BJ (cell line): ENCODE measurements at regions not wholly inside any gene's neighbourhood (a gene's known extent, or its start where the extent isn't known, plus 50 kb on each side); places are given as distances from the start of the nearest gene placed in this dataset.

Experiments used
- CTCF ChIA-PET: fragments of 350-600 bp; formaldehyde crosslinking; extraction: SDS; loops from one replicate; lab custom pipeline; 2021; ENCODE audit warnings: antibody characterized with exemption, inconsistent platforms; lab: Yijun Ruan, JAX
- POLR2A ChIA-PET: fragments of 300-600 bp; sonication (Branson Sonifier 250); formaldehyde crosslinking; extraction: SDS; loops from one replicate; lab custom pipeline; 2021; ENCODE audit warnings: antibody characterized with exemption; lab: Charles Lee
- DNase-seq: peaks from one replicate; pipeline ENCODE4 v3.0.0-alpha.2; 2011; ENCODE audit warnings: low read depth
- H3K27me3 ChIP-seq: 2 replicates; pipeline ENCODE4 v1.6.0; 2011; ENCODE audit warnings: low read length; ENCODE audit not compliant: control insufficient read depth, insufficient read depth
- H3K36me3 ChIP-seq: 2 replicates; pipeline ENCODE4 v1.5.1; 2011; ENCODE audit warnings: low read length; ENCODE audit not compliant: control insufficient read depth, insufficient read depth
- H3K4me3 ChIP-seq: 2 replicates; pipeline ENCODE4 v1.5.1; 2011; ENCODE audit warnings: low read depth, mild to moderate bottlenecking, control low read depth, low read length
- CTCF ChIP-seq: IDR thresholded peaks from 2 replicates; pipeline ENCODE4 v1.5.1; 2011; ENCODE audit warnings: low read depth, mild to moderate bottlenecking, control low read depth, inconsistent platforms, low read length, moderate library complexity; ENCODE audit not compliant: insufficient read depth

- ChIA-PET CTCF (interaction anchor here (0.9 to 1.2 kb wide), 2 partner anchors 8 to 19 kb away, joined by 3 to 4 read pairs; no protein-coding TSS in a partner anchor), POLR2A (no interaction called here)
These were observed 58.2 kb upstream of the GADD45A start for GRCh38 chr1:67626861-67627235.

GRCh38 chr1:67627336-67627735 is 57.7 kb upstream of the GADD45A start:
- TF ChIP-seq CTCF = no peak
- CTCF ChIA-PET = interaction anchor here (0.9 to 1.2 kb wide), 2 partner anchors 8 to 19 kb away, joined by 3 to 4 read pairs; no protein-coding TSS in a partner anchor
- H3K27me3 ChIP-seq = no peaks in the 10 kb centered on the region
- DNase-seq = no peak
- no peak overlapping the region for H3K4me3 ChIP-seq
- H3K36me3 ChIP-seq = no peaks in the 10 kb centered on the region
- POLR2A ChIA-PET = no interaction called here

More at GRCh38 chr1:67626861-67627235, 58.2 kb upstream of the GADD45A start:
- Histone ChIP-seq H3K36me3 (no peaks in the 10 kb centered on the region), H3K27me3 (no peaks in the 10 kb centered on the region), H3K4me3 (no peak overlapping the region)
- no peak for TF ChIP-seq CTCF
- no peak for DNase-seq

- Histone ChIP-seq H3K27me3 (no peaks in the 10 kb centered on the region), H3K36me3 (no peaks in the 10 kb centered on the region), H3K4me3 (no peak overlapping the region)
- no peak for TF ChIP-seq CTCF
- POLR2A ChIA-PET = no interaction called here
- no peak for DNase-seq
- CTCF ChIA-PET = interaction anchor here (0.9 kb wide), 1 partner anchor 9 kb away, joined by 4 read pairs; no protein-coding TSS in a partner anchor
These were observed 57.1 kb upstream of the GADD45A start for GRCh38 chr1:67627906-67628305.

- Histone ChIP-seq H3K27me3 (no peaks in the 10 kb centered on the region), H3K4me3 (no peak overlapping the region), H3K36me3 (no peaks in the 10 kb centered on the region)
- POLR2A ChIA-PET = no interaction called here
- CTCF ChIA-PET = interaction anchor here (0.7 to 1.4 kb wide), 4 partner anchors 9 to 68 kb away, joined by 3 to 4 read pairs (median 3); no protein-coding TSS in a partner anchor
- TF ChIP-seq CTCF = no peak
- no peak for DNase-seq
These were observed 55.5 kb upstream of the GADD45A start for GRCh38 chr1:67629370-67630075.

- POLR2A ChIA-PET = no interaction called here
- CTCF ChIA-PET = no interaction called here
- no peak for TF ChIP-seq CTCF
- H3K27me3 ChIP-seq = no peaks in the 10 kb centered on the region
- H3K4me3 ChIP-seq = no peak overlapping the region
- no peaks in the 10 kb centered on the region for H3K36me3 ChIP-seq
- no peak for DNase-seq
These were observed 54.5 kb upstream of the GADD45A start for GRCh38 chr1:67630438-67631045.
